Neuron (in vitro differentiated cells): ENCODE measurements at regions not wholly inside any gene's neighbourhood (a gene's known extent, or its start where the extent isn't known, plus 50 kb on each side); places are given as distances from the start of the nearest gene placed in this dataset.

Experiments
- H2AFZ ChIP-seq: one replicate; pipeline ENCODE4 v1.6.1; 2013; ENCODE audit warnings: low read depth, mild to moderate bottlenecking, inconsistent platforms, low read length, moderate library complexity
- H3K27me3 ChIP-seq: one replicate; pipeline ENCODE4 v1.6.1; 2013; ENCODE audit warnings: low read length; ENCODE audit not compliant: insufficient read depth
- H3K36me3 ChIP-seq: one replicate; pipeline ENCODE4 v1.6.1; 2013; ENCODE audit warnings: low read length; ENCODE audit not compliant: insufficient read depth
- H3K4me1 ChIP-seq: one replicate; pipeline ENCODE4 v1.6.1; 2013; ENCODE audit warnings: low read length; ENCODE audit not compliant: insufficient read depth
- H3K4me3 ChIP-seq: 2 replicates; pipeline ENCODE4 v1.5.1; 2013; ENCODE audit warnings: mild to moderate bottlenecking, low read length, moderate library complexity
- H3K9me3 ChIP-seq: one replicate; pipeline ENCODE4 v1.6.1; 2013; ENCODE audit warnings: low read length

GRCh38 chr11:69880041-69880825 lies 61.0 kb upstream of the FGF3 start:
- Histone ChIP-seq H3K4me1 (no peaks in the 10 kb centered on the region), H3K4me3 (no peak overlapping the region), H3K27me3 (peaks cover 6% of the 10 kb centered on the region), H3K9me3 (no peaks in the 10 kb centered on the region), H3K36me3 (no peaks in the 10 kb centered on the region), H2AFZ (no peak overlapping the region)

GRCh38 chr11:69880826-69881445 lies 61.7 kb upstream of the FGF3 start:
- no peaks in the 10 kb centered on the region for H3K36me3 ChIP-seq
- no peak overlapping the region for H3K4me3 ChIP-seq
- H3K4me1 ChIP-seq, result no peaks in the 10 kb centered on the region
- no peak overlapping the region for H2AFZ ChIP-seq
- peaks cover 6% of the 10 kb centered on the region for H3K27me3 ChIP-seq
- H3K9me3 ChIP-seq, result no peaks in the 10 kb centered on the region

GRCh38 chr11:69881467-69882269 lies 62.5 kb upstream of the FGF3 start:
- Histone ChIP-seq H3K36me3 (no peaks in the 10 kb centered on the region), H3K4me1 (no peaks in the 10 kb centered on the region), H3K27me3 (peaks cover 6% of the 10 kb centered on the region), H3K4me3 (no peak overlapping the region), H3K9me3 (no peaks in the 10 kb centered on the region), H2AFZ (no peak overlapping the region)

GRCh38 chr11:69882270-69882608 lies 63.0 kb upstream of the FGF3 start:
- no peak overlapping the region for H3K4me3 ChIP-seq
- peaks cover 6% of the 10 kb centered on the region for H3K27me3 ChIP-seq
- H3K9me3 ChIP-seq, result no peaks in the 10 kb centered on the region
- no peak overlapping the region for H2AFZ ChIP-seq
- H3K4me1 ChIP-seq, result no peaks in the 10 kb centered on the region
- no peaks in the 10 kb centered on the region for H3K36me3 ChIP-seq

- Histone ChIP-seq H3K9me3 (no peaks in the 10 kb centered on the region), H3K4me1 (no peaks in the 10 kb centered on the region), H3K36me3 (no peaks in the 10 kb centered on the region), H3K4me3 (no peak overlapping the region), H2AFZ (no peak overlapping the region), H3K27me3 (peaks cover 6% of the 10 kb centered on the region)
These were observed 64.4 kb upstream of the FGF3 start for GRCh38 chr11:69883292-69884255.

GRCh38 chr11:69884286-69884685 lies 65.1 kb upstream of the FGF3 start:
- no peak overlapping the region for H3K4me3 ChIP-seq
- H3K9me3 ChIP-seq, result no peaks in the 10 kb centered on the region
- H3K36me3 ChIP-seq, result no peaks in the 10 kb centered on the region
- H2AFZ ChIP-seq, result no peak overlapping the region
- peaks cover 10% of the 10 kb centered on the region for H3K27me3 ChIP-seq
- peaks cover 2% of the 10 kb centered on the region for H3K4me1 ChIP-seq

- peaks cover 15% of the 10 kb centered on the region for H3K27me3 ChIP-seq
These were observed 65.5 kb upstream of the FGF3 start for GRCh38 chr11:69884751-69885150.

GRCh38 chr11:69887330-69887729 lies 68.1 kb upstream of the FGF3 start:
- Histone ChIP-seq H3K36me3 (no peaks in the 10 kb centered on the region), H3K9me3 (no peaks in the 10 kb centered on the region), H3K4me3 (no peak overlapping the region), H3K27me3 (peaks cover 30% of the 10 kb centered on the region), H2AFZ (no peak overlapping the region), H3K4me1 (peaks cover 9% of the 10 kb centered on the region)

More at GRCh38 chr11:69884751-69885150, 65.5 kb upstream of the FGF3 start:
- no peaks in the 10 kb centered on the region for H3K9me3 ChIP-seq
- no peak overlapping the region for H3K4me3 ChIP-seq
- peaks cover 6% of the 10 kb centered on the region for H3K4me1 ChIP-seq
- no peaks in the 10 kb centered on the region for H3K36me3 ChIP-seq
- H2AFZ ChIP-seq, result no peak overlapping the region

- no peak overlapping the region for H3K4me3 ChIP-seq
- no peak overlapping the region for H2AFZ ChIP-seq
- no peaks in the 10 kb centered on the region for H3K9me3 ChIP-seq
- H3K27me3 ChIP-seq, result peaks cover 30% of the 10 kb centered on the region
- H3K36me3 ChIP-seq, result no peaks in the 10 kb centered on the region
- peaks cover 9% of the 10 kb centered on the region for H3K4me1 ChIP-seq
These were observed 68.7 kb upstream of the FGF3 start for GRCh38 chr11:69887841-69888427.

GRCh38 chr11:69888483-69889181 lies 69.4 kb upstream of the FGF3 start:
- no peak overlapping the region for H3K4me3 ChIP-seq
- no peaks in the 10 kb centered on the region for H3K9me3 ChIP-seq
- H2AFZ ChIP-seq, result no peak overlapping the region
- H3K36me3 ChIP-seq, result no peaks in the 10 kb centered on the region
- peaks cover 36% of the 10 kb centered on the region for H3K27me3 ChIP-seq
- peaks cover 9% of the 10 kb centered on the region for H3K4me1 ChIP-seq

- H3K27me3 ChIP-seq, result peaks cover 39% of the 10 kb centered on the region
- H3K36me3 ChIP-seq, result no peaks in the 10 kb centered on the region
- H3K4me3 ChIP-seq, result no peak overlapping the region
- H3K9me3 ChIP-seq, result no peaks in the 10 kb centered on the region
- H3K4me1 ChIP-seq, result peaks cover 9% of the 10 kb centered on the region
- H2AFZ ChIP-seq, result no peak overlapping the region
These were observed 70.4 kb upstream of the FGF3 start for GRCh38 chr11:69889400-69890318.
